ENCODE measurements at regions not wholly inside any gene's neighbourhood (a gene's known extent, or its start where the extent isn't known, plus 50 kb on each side); places are given as distances from the start of the nearest gene placed in this dataset.

GRCh38 chr15:95469496-95470000 is 861.0 kb upstream of the NR2F2 start:
- no peak for TF ChIP-seq CTCF (IDR thresholded peaks at IDR 0.05)
- TF ChIP-seq ZFX (IDR thresholded peaks at IDR 0.05; ENCODE audit: borderline replicate concordance), result no peak

Data from 22Rv1 (cell line).